ENCODE measurements at regions not wholly inside any gene's neighbourhood (a gene's known extent, or its start where the extent isn't known, plus 50 kb on each side); places are given as distances from the start of the nearest gene placed in this dataset.

DNA sequence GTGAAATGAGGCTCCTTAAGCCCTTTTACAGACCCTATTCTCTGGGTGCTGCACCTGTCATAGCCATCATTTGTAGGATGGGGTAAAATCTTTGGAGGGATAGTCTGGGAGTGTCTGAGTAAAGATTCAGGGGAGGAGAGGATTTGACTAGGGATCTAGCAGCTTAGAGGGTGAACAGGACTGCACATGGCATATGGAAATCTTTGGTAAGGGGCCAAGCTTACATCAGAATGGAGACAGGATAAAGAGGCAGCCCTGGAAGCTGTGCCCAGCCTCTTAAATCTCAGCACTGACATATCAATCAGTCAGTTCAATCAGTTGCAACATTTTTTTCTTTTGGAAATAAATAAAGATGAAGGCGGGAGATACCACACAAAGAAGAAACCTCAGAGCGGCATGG lies 301.8 kb upstream of the CADM1 start:
- no peaks in the 10 kb centered on the region for H3K4me1 ChIP-seq
- H3K9me3 ChIP-seq: peaks cover 16% of the 10 kb centered on the region
- H3K36me3 ChIP-seq: no peaks in the 10 kb centered on the region
- DNase-seq (ENCODE audit: low spot score in 2 of 2): no peak
- no peak overlapping the region for H3K27ac ChIP-seq
- 58% methylated on average over 2 of the region's 2 CpGs for WGBS
- no peaks in the 10 kb centered on the region for H3K27me3 ChIP-seq
- no peak overlapping the region for H3K4me3 ChIP-seq
- TF ChIP-seq EP300 (IDR thresholded peaks at IDR 0.05): no peak
- no peak for TF ChIP-seq POLR2AphosphoS5 (IDR thresholded peaks at IDR 0.05)
- TF ChIP-seq POLR2A (IDR thresholded peaks at IDR 0.05): no peak
- TF ChIP-seq, protein P1, sequence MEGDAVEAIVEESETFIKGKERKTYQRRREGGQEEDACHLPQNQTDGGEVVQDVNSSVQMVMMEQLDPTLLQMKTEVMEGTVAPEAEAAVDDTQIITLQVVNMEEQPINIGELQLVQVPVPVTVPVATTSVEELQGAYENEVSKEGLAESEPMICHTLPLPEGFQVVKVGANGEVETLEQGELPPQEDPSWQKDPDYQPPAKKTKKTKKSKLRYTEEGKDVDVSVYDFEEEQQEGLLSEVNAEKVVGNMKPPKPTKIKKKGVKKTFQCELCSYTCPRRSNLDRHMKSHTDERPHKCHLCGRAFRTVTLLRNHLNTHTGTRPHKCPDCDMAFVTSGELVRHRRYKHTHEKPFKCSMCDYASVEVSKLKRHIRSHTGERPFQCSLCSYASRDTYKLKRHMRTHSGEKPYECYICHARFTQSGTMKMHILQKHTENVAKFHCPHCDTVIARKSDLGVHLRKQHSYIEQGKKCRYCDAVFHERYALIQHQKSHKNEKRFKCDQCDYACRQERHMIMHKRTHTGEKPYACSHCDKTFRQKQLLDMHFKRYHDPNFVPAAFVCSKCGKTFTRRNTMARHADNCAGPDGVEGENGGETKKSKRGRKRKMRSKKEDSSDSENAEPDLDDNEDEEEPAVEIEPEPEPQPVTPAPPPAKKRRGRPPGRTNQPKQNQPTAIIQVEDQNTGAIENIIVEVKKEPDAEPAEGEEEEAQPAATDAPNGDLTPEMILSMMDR (IDR thresholded peaks at IDR 0.05): no peak

DNA sequence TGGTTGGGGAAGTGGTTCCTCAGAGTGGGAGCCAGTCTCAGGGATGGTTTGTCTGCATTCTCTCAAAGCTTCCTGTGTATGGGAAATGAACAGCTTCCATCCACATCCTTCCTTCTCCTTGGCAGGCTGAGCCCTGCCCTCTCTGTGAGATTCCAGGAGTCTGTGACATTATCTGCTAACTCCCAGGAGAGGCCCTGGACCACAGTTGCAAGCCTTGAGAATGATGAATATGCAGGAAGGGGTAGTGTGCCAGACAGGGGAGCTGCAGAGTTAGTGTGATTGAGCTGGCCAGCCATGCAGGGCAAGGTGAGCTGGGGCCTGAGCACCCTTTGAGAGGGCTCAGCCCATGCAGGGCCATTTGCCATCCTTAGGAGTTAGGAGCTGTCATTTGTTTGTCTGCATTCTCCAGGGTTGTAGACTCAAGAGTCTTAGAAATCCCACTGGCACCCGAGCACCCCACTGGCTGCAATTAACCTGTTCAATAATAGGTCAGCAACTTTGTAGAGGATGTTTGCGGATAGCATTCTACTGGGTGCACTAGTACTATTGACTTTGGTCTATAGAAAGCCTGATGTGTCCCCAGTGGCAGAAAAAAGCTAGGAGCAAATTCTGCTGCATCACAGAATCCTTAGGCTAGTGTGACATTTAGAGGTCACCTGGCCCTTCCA lies 299.0 kb upstream of the CADM1 start:
- WGBS: 89% methylated on average over 2 of the region's 2 CpGs
- H3K27me3 ChIP-seq: no peaks in the 10 kb centered on the region
- peaks cover 6% of the 10 kb centered on the region for H3K9me3 ChIP-seq
- H3K27ac ChIP-seq: no peak overlapping the region
- H3K4me3 ChIP-seq: no peak overlapping the region
- H3K4me1 ChIP-seq: no peaks in the 10 kb centered on the region
- TF ChIP-seq, protein P1 (IDR thresholded peaks at IDR 0.05): no peak
- TF ChIP-seq POLR2A (IDR thresholded peaks at IDR 0.05) (no peak), EP300 (IDR thresholded peaks at IDR 0.05) (no peak), POLR2AphosphoS5 (IDR thresholded peaks at IDR 0.05) (no peak)
- no peaks in the 10 kb centered on the region for H3K36me3 ChIP-seq
- DNase-seq (ENCODE audit: low spot score in 2 of 2): no peak

DNA sequence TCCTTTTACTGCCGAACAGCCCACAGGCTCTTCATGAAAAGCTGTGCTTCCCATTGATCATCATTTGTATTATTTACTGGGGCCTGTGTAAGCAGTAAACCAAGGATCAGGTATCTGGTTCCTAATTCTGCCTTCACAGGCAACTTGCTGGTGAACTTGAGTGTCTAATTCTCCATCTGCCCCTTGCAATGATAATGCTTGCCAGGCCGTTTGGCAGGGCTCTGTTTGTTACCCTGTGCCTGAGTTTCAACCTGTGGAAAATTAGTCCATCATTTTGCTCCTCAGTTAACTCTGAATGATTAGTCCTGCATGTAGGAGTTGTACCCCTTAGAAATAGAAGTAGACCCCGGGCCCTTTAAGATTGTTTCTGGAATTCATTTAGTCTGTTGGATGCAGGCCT lies 298.4 kb upstream of the CADM1 start:
- H3K4me3 ChIP-seq: no peak overlapping the region
- DNase-seq (ENCODE audit: low spot score in 2 of 2): no peak
- H3K4me1 ChIP-seq: no peaks in the 10 kb centered on the region
- no peak for TF ChIP-seq EP300 (IDR thresholded peaks at IDR 0.05)
- no peaks in the 10 kb centered on the region for H3K36me3 ChIP-seq
- H3K27me3 ChIP-seq: no peaks in the 10 kb centered on the region
- H3K9me3 ChIP-seq: peaks cover under 1% of the 10 kb centered on the region
- no peak overlapping the region for H3K27ac ChIP-seq
- 86% methylated on average over 3 of the region's 3 CpGs for WGBS

DNA sequence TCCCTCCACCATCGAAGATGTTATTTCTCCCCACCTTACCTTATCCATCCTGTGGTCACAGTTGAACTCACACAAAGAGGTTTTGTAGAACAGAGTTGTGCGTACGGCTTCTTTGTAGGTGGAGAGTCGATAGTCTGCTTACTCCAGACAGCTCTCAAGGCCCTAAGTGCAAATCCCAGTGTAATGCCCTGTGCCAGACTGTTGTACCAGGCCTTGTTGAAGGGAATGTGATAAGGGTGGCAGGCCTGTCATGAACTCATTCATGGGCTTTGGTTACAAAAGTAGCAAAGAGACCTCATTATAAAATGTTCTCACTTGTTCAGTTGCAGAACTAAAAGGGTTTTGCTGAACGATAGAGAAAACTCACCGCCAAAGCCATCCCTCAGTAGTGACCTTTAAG lies 288.7 kb upstream of the CADM1 start:
- no peaks in the 10 kb centered on the region for H3K9me3 ChIP-seq
- no peaks in the 10 kb centered on the region for H3K36me3 ChIP-seq
- no peak overlapping the region for H3K27ac ChIP-seq
- H3K4me1 ChIP-seq: no peaks in the 10 kb centered on the region
- H3K27me3 ChIP-seq: no peaks in the 10 kb centered on the region
- 88% methylated on average over 6 of the region's 6 CpGs for WGBS
- TF ChIP-seq, protein P1 (IDR thresholded peaks at IDR 0.05): no peak
- TF ChIP-seq POLR2A (IDR thresholded peaks at IDR 0.05) (no peak), EP300 (IDR thresholded peaks at IDR 0.05) (no peak), POLR2AphosphoS5 (IDR thresholded peaks at IDR 0.05) (no peak)
- DNase-seq (ENCODE audit: low spot score in 2 of 2): no peak
- H3K4me3 ChIP-seq: no peak overlapping the region

DNA sequence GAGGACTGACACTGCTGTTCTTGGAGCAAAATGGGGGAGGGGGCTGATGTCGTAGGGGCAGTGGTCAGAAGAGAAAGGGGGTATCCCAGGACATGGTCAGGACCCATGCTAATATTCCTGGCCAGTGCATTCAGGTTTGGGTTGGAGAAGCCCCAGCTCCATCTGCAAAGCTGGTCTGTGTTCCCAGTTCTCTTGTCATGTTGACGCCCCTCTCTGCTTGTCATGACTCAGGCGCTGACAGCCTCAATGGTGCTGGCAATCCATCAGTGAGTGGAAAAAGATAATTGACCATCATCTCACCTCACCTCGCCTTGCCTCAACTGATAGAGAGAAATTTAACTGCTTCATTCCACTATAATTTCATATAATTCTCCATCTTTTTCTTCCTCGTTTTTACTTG lies 283.1 kb upstream of the CADM1 start:
- 88% methylated on average over 5 of the region's 5 CpGs for WGBS
- no peak for TF ChIP-seq POLR2AphosphoS5 (IDR thresholded peaks at IDR 0.05)
- TF ChIP-seq POLR2A (IDR thresholded peaks at IDR 0.05): no peak
- TF ChIP-seq EP300 (IDR thresholded peaks at IDR 0.05): no peak
- TF ChIP-seq, protein P1 (IDR thresholded peaks at IDR 0.05): no peak
- no peak for DNase-seq (ENCODE audit: low spot score in 2 of 2)
- Histone ChIP-seq H3K27ac (no peak overlapping the region), H3K27me3 (no peaks in the 10 kb centered on the region), H3K4me1 (peaks cover 7% of the 10 kb centered on the region), H3K9me3 (no peaks in the 10 kb centered on the region), H3K36me3 (no peaks in the 10 kb centered on the region), H3K4me3 (no peak overlapping the region)

Measured in suprapubic skin (tissue), 4 donors.